ENCODE measurements at regions not wholly inside any gene's neighbourhood (a gene's known extent, or its start where the extent isn't known, plus 50 kb on each side); places are given as distances from the start of the nearest gene placed in this dataset.
A peak's percentile ranks its signal among the peaks of the same experiment; 100 is the strongest.

- DNase-seq = no peak
Observed at GRCh38 chr1:194355488-194356106, 1169.2 kb upstream of the B3GALT2 start.

GRCh38 chr1:194353121-194353520 lies 1166.7 kb upstream of the B3GALT2 start:
- DNase-seq = no peak

GRCh38 chr1:194347200-194347599 lies 1160.8 kb upstream of the B3GALT2 start:
- DNase-seq = no peak

DNA sequence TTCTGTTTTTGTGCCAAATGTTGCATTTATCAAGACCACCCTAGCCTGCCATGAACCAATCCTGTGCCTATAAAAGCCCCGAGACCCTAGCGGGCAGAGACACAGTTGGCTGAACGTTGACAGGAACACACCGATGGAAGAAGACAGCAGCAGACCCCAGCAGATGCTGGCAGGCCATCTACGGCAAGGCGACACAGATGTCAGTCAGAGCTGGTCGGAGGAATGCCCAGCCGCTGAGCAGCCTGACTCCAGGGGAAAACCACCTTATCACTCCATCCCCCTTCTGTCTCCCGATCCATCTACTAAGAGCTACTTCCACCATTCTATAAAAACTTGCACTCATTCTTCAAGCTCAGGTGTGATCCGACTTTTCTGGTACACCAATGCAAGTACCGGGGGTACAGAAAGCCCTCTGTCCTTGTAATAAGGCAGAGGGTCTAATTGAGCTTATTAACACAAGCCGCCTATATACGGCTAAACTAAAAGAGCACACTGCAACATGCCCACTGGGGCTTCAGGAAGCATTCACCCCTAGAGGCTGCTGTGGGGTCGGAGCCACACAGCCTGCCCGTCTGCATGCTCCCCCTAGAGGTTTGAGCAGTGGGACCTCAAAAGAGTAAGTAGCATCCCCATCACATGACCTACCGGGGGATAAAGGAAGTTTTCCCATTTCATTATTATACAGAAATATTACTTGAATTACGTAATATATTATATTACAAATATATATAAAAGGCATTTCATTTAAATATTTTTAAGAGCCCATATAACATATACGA lies 1156.3 kb upstream of the B3GALT2 start:
- DNase-seq = no peak

DNA sequence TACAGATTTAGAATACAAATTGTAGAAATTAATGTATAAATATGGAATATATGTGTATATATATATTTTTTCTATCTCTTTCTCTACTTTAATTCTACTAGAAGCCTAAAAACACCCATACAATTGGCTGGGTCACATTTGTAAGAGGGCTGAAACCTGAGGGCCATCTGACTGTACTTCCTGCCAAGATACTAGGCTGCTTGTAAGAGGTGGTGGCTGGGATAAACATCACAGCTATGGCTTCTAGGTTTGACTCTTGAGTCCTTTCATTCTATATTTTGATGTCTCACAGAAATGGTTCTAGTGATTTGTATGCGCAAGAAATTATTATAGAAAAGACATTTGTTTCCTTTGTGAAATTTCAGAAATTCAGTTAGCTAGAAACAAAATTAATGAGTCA lies 1155.2 kb upstream of the B3GALT2 start:
- no peak for DNase-seq

- DNase-seq = no peak
Observed at GRCh38 chr1:194339471-194339870, 1153.1 kb upstream of the B3GALT2 start.

- no peak for DNase-seq
Observed at GRCh38 chr1:194338241-194338948, 1152.0 kb upstream of the B3GALT2 start.

DNA sequence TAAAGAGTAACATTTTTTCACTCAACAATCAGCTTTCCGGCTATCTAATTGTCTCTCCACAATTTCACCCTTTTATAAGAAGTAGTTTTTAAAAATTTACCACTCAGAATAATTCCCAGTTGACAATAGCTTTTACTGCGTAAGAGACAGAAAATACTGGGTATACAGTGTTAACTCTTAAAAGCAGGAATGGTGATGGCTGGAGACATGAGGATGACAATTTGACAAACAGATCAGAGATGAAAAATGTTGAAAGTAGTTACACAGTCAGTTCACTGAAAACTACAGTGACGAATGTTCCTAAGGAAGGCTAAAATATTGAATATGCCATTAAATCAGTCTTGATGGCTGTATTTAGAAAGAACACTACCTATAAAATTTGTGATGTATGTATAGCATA lies 1146.8 kb upstream of the B3GALT2 start:
- no peak for DNase-seq

DNA sequence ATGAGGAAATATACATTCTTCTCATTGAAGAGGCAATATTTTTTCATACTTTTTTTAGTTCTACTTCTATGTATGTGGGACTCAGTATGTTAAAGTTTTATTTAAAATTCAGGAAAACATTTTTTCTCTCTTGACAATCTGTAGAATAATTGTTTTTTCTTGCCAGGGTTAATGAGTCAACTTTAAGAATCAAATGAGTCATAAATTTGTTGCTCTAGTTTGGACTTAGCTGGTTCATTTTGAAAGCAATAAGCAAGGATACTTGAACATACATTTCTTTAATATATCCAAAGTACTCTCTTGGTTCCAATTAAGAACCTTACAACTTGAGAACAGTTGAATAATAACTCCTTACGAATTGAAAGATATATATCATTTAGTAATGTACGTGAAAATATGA lies 1145.3 kb upstream of the B3GALT2 start:
- DNase-seq = no peak

DNA sequence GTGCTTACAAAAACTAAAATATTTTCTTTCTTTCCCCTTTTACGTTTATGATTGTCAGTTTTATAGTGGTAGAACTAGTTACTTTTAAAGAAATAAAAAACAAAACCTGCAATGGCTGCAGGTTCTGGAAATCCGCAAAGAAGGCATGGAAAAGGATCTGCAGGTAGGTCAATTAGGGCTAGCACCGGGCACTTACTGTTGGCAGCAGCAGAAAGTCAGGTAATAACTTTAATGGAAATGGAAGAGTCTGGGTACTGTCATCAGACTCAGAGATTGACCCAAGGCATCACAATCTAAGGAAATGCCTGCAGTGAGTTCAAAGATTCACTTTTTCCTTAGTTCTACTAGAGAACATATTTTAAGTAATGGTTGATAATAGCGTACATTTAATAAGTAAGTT lies 1136.3 kb upstream of the B3GALT2 start:
- DNase-seq = no peak

- DNase-seq = no peak
Observed at GRCh38 chr1:194318790-194319280, 1132.4 kb upstream of the B3GALT2 start.

DNA sequence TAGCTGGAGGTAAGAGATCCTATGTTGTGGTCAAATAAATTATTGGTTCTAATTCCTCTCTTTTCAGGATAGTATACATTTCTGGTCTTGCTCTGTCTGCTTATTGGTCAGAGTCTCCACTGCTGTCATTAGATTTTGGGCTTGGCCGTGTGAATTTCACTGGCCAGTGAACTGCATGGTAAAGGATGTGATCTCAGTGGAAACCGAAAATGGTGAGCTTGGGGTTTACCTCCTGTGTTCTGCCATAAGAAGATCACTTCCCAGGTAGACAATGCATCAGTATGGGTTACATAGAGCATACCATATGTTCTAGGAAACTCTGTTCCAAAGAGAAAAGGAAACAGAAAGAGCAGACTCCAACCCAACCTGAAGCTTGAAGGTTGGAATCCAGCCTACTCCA lies 1123.3 kb upstream of the B3GALT2 start:
- DNase-seq = no peak

GRCh38 chr1:194309269-194309668 lies 1122.9 kb upstream of the B3GALT2 start:
- DNase-seq = no peak

GRCh38 chr1:194300776-194301175 lies 1114.4 kb upstream of the B3GALT2 start:
- no peak for DNase-seq

GRCh38 chr1:194300340-194300739 lies 1113.9 kb upstream of the B3GALT2 start:
- no peak for DNase-seq

DNA sequence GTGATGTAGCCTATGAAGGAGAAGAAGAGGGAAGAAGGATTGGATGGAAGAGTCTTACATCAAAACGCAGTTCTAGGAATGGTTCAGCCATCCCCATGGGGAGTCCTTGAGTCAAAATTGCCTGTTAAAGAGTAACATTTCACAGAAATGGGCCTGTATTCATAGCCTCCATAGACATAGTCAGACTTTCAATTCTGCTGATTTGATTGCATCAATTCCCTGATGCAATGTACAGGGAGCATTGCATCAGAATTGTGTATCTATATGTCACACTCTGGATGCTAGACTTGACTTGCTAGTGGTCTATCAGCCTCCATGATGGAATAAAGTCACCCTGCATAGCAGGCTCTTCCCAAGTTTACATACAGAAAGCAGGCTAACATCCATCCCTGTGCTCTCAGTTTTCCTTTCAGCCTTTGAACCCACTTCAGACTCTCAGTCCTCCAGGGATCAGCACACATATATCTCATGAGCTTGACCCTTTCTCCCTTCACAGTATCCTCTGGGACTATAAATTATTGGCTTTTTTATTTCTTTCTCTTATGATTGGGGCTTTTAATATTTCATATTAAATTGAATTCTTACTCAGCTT lies 1111.7 kb upstream of the B3GALT2 start:
- no peak for DNase-seq

DNA sequence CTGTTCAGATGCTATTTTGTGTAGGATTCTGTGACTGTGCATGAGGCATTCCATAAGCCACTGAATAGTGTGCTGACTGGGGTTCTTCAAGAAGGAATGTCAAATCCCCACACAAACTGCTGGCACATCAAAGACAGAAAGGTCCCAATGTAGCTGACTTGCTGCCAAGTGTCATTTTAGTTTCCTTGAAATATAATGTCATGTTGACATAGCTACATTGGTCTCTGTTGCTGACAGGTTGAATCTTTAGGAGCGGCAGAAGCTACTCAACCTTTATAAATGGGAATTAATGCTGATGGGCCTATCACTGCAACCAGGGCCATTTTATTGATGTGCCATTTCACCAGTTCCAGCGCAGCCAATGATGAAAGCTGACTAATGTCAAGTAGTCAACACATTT lies 1110.7 kb upstream of the B3GALT2 start:
- DNase-seq = no peak

DNA sequence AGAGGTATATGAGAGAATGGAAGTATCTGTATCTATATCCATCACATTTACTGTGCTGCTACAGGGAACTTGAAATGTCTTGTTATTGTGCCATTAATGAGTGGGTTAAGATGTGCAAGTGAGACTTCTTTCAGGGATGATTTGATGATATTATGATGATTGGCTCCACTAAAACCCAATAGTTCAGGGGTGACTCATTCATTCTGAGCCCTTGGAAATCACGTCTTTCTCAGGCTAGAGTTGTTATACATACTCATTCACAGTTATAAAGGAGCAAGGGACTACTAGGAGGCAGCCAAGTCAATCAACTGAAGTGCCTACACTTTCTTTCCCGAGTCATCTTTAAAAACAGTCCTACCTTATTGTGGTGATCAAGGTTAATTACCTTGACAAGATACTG lies 1109.8 kb upstream of the B3GALT2 start:
- DNase-seq = no peak

- no peak for DNase-seq
Observed at GRCh38 chr1:194295685-194296084, 1109.3 kb upstream of the B3GALT2 start.

DNA sequence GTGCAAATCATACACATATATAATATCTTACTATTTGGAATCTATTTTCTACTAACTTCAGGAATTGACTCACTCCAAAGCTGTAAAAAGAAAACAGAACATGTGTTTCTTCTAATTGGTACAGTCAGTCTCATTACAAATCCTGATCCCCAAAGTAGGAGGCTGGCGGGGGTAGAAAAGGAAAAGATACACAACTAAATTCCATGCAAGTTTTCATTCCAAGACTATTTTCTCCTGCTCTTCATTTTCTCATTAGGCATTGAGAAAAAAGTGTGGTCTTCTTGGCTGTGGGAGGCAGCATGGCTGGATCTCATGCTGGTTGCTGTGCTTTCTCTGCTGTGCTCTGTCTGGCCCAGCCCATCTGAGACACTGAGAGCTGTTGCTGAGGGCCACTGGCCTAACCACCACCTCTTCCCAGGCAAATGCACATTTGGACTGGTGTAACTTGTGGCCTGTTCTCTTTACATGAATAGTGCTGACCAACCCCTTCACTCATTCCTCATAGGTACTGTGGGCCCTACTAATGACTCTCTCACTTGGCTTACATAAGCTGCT lies 1107.5 kb upstream of the B3GALT2 start:
- no peak for DNase-seq

DNA sequence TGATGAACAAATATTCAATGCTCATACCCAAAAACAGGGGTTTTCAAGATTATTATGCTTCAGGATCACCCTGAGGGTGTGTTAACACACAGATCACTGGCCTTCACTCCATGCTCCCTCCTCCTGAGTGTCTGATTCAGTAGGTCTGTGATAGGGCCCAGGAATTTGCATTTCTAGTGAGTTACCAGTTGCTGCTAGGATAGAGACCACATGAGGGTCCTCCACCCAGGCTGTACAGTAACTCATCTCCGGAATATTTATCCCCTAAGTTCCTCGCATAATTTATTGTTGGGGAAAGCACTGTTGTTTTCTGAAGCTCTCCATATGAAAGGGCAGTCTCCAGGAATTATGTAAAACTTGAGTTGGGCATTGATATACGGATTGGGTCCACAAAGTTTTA lies 1106.6 kb upstream of the B3GALT2 start:
- no peak for DNase-seq

DNA sequence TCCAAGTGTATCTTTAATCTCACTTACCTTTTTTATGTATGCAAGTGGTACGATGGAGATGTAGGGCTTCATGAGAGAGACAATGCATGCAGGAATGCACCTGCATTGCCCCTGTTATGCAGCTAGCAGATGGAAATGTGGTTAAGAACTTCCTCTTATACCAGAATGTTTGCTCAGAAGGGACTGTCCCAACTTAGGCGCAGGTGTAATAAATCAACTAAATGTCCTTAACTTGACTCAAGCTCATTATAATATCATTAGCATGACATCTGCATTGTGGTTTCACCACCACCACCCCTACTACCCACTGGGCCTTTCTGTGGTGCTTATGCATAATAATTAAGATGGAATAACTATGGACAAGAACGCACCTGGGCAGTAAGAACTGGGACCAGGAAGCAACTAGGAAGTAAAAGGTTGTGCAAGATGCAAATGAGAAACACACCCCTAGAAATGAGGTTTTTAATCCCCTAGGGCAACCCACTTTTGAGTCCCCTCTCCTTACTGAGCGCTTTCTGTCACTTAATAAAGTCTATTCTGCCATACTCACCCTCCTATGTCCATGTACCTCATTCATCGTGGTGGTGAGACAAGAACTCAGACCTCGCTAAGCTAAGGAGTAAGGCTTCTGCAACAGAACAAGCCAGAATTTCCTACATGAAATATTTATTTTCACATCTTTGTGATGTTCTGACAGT lies 1103.3 kb upstream of the B3GALT2 start:
- DNase-seq = peak; percentile 38

GRCh38 chr1:194288238-194288637 lies 1101.8 kb upstream of the B3GALT2 start:
- DNase-seq = no peak

Data from activated effector memory CD4-positive, alpha-beta T cell treated with Interleukin-2 at 50 U/mL for 16 hours (primary cell).